ENCODE measurements at regions not wholly inside any gene's neighbourhood (a gene's known extent, or its start where the extent isn't known, plus 50 kb on each side); places are given as distances from the start of the nearest gene placed in this dataset.
"Not testable (repeated sequence)": the region's sequence is repeated elsewhere in the genome, so short reads cannot be mapped to it uniquely, and the experiment has no call there.

- ATAC-seq; in situ Hi-C loops (cut with HindIII; ENCODE audit: low pct_unique_long_range_greater_than_20kb, low sequenced_read_pairs); H3K27ac ChIP-seq (ENCODE audit: low read length); POLR2A ChIA-PET; H3K27me3 ChIP-seq (ENCODE audit: control insufficient read depth, insufficient read depth, low read length); DNase-seq (ENCODE audit: low read depth, low spot score); H3K36me3 ChIP-seq (ENCODE audit: control insufficient read depth, insufficient read depth, low read length); intact Hi-C loops (cut with micrococcal nuclease; ENCODE audit: unreplicated experiment); H3K4me3 ChIP-seq (ENCODE audit: low read depth in 2 of 2, low read length in 2 of 2); H3K4me1 ChIP-seq (ENCODE audit: control insufficient read depth, insufficient read depth, low read length); BruUV-seq (replicated peaks); H3K9me3 ChIP-seq (ENCODE audit: control insufficient read depth, insufficient read depth, low read depth, low read length): not testable (repeated sequence)
- CTCF ChIA-PET, result interaction anchor here (0.5 kb wide), 1 partner anchor 145 kb away, joined by 4 read pairs; no protein-coding TSS in a partner anchor
These were observed 265.4 kb upstream of the AGAP1 start for GRCh38 chr2:235228422-235228821.

GRCh38 chr2:235229236-235229635, 264.6 kb upstream of the AGAP1 start:
- ATAC-seq (no peak), DNase-seq (ENCODE audit: low read depth, low spot score) (no peak)
- Histone ChIP-seq H3K36me3 (ENCODE audit: control insufficient read depth, insufficient read depth, low read length) (no peaks in the 10 kb centered on the region), H3K9me3 (ENCODE audit: control insufficient read depth, insufficient read depth, low read depth, low read length) (no peaks in the 10 kb centered on the region), H3K27me3 (ENCODE audit: control insufficient read depth, insufficient read depth, low read length) (0 out of 2 replicates have a peak, but pooled peaks cover 4% of the 10 kb centered on the region), H3K4me3 (ENCODE audit: low read depth in 2 of 2, low read length in 2 of 2) (no peak overlapping the region), H3K27ac (ENCODE audit: low read length) (no peak overlapping the region), H3K4me1 (ENCODE audit: control insufficient read depth, insufficient read depth, low read length) (no peaks in the 10 kb centered on the region)
- CTCF ChIA-PET, result interaction anchor here (0.5 kb wide), 1 partner anchor 144 kb away, joined by 4 read pairs; no protein-coding TSS in a partner anchor
- intact Hi-C loops (cut with micrococcal nuclease; ENCODE audit: unreplicated experiment), result no loop called here
- TF ChIP-seq REST (IDR thresholded peaks at IDR 0.05; ENCODE audit: insufficient read depth in 1 of 2, low read depth in 2 of 2, low read length in 1 of 2), result no peak
- TF ChIP-seq POLR2AphosphoS5 (IDR thresholded peaks at IDR 0.05; ENCODE audit: low read depth, low read length), result no peak
- TF ChIP-seq CTCF (IDR thresholded peaks at IDR 0.05), result no peak
- TF ChIP-seq TCF7L2 (IDR thresholded peaks at IDR 0.05; ENCODE audit: low read depth, low read length), result no peak
- no peak for TF ChIP-seq SIN3A (IDR thresholded peaks at IDR 0.05; ENCODE audit: borderline replicate concordance, insufficient read depth, low read depth, low read length)
- in situ Hi-C loops (cut with HindIII; ENCODE audit: low pct_unique_long_range_greater_than_20kb, low sequenced_read_pairs), result no loop called here
- POLR2A ChIA-PET, result no interaction called here
- BruUV-seq (replicated peaks), result no TSS peak

- TF ChIP-seq POLR2AphosphoS5 (IDR thresholded peaks at IDR 0.05; ENCODE audit: low read depth, low read length), result no peak
- TF ChIP-seq CTCF (IDR thresholded peaks at IDR 0.05), result no peak
- TF ChIP-seq REST (IDR thresholded peaks at IDR 0.05; ENCODE audit: insufficient read depth in 1 of 2, low read depth in 2 of 2, low read length in 1 of 2), result no peak
- no peak for TF ChIP-seq SIN3A (IDR thresholded peaks at IDR 0.05; ENCODE audit: borderline replicate concordance, insufficient read depth, low read depth, low read length)
- TF ChIP-seq TCF7L2 (IDR thresholded peaks at IDR 0.05; ENCODE audit: low read depth, low read length), result no peak
- H3K9me3 ChIP-seq (ENCODE audit: control insufficient read depth, insufficient read depth, low read depth, low read length), result no peaks in the 10 kb centered on the region
- no peak overlapping the region for H3K27ac ChIP-seq (ENCODE audit: low read length)
- BruUV-seq (replicated peaks), result no TSS peak
- no peaks in the 10 kb centered on the region for H3K4me1 ChIP-seq (ENCODE audit: control insufficient read depth, insufficient read depth, low read length)
- ChIA-PET POLR2A (no interaction called here), CTCF (no interaction called here)
- in situ Hi-C loops (cut with HindIII; ENCODE audit: low pct_unique_long_range_greater_than_20kb, low sequenced_read_pairs), result no loop called here
- DNase-seq (ENCODE audit: low read depth, low spot score) (no peak), ATAC-seq (no peak)
- no peak overlapping the region for H3K4me3 ChIP-seq (ENCODE audit: low read depth in 2 of 2, low read length in 2 of 2)
- H3K27me3 ChIP-seq (ENCODE audit: control insufficient read depth, insufficient read depth, low read length), result 0 out of 2 replicates have a peak, but pooled peaks cover 2% of the 10 kb centered on the region
- no peaks in the 10 kb centered on the region for H3K36me3 ChIP-seq (ENCODE audit: control insufficient read depth, insufficient read depth, low read length)
- intact Hi-C loops (cut with micrococcal nuclease; ENCODE audit: unreplicated experiment), result no loop called here
These were observed 262.8 kb upstream of the AGAP1 start for GRCh38 chr2:235230821-235231601.
